PC-9 (cell line): ENCODE measurements at regions not wholly inside any gene's neighbourhood (a gene's known extent, or its start where the extent isn't known, plus 50 kb on each side); places are given as distances from the start of the nearest gene placed in this dataset.

Experiments
- EZH2 ChIP-seq: fragments of 200-600 bp; sonication (generic); IDR thresholded peaks from 2 replicates; pipeline ENCODE4 v1.8.0; 2017; ENCODE audit warnings: antibody characterized with exemption, low read depth
- TF ChIP-seq, protein P1 (sequence below): fragments of 200-600 bp; sonication (generic); conservative IDR thresholded peaks from 2 replicates; pipeline ENCODE4 v1.6.1; 2017; ENCODE audit warnings: mixed run types, antibody characterized with exemption, mild to moderate bottlenecking, moderate library complexity

GRCh38 chr11:43053638-43054412 is 258.0 kb upstream of the API5 start:
- TF ChIP-seq, protein P1, sequence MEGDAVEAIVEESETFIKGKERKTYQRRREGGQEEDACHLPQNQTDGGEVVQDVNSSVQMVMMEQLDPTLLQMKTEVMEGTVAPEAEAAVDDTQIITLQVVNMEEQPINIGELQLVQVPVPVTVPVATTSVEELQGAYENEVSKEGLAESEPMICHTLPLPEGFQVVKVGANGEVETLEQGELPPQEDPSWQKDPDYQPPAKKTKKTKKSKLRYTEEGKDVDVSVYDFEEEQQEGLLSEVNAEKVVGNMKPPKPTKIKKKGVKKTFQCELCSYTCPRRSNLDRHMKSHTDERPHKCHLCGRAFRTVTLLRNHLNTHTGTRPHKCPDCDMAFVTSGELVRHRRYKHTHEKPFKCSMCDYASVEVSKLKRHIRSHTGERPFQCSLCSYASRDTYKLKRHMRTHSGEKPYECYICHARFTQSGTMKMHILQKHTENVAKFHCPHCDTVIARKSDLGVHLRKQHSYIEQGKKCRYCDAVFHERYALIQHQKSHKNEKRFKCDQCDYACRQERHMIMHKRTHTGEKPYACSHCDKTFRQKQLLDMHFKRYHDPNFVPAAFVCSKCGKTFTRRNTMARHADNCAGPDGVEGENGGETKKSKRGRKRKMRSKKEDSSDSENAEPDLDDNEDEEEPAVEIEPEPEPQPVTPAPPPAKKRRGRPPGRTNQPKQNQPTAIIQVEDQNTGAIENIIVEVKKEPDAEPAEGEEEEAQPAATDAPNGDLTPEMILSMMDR: no peak
- TF ChIP-seq EZH2: no peak
